ENCODE measurements at regions not wholly inside any gene's neighbourhood (a gene's known extent, or its start where the extent isn't known, plus 50 kb on each side); places are given as distances from the start of the nearest gene placed in this dataset.
A peak's percentile ranks its signal among the peaks of the same experiment; 100 is the strongest.

DNA sequence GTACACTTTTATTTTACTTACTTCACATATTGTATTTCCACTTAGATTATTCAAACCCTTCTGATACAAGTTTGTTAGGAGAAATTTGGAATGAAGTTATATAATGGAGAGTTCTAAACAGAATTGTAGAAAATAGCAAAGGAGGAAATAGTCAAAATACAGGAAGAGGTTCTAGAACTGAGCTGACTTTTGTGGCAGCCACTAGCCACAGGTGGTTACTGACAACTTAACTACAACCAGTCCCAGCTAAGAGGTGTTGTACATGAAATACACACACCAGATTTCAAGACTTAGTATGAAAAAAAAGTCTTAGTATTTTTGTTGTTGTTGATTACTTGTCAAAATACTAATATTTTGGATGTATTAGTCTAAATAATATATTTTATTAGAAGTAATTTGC lies 727.4 kb upstream of the CITED2 start:
- Mint-ChIP-seq H3K27me3 (ENCODE audit: low read depth, unreplicated experiment) (no peaks in the 10 kb centered on the region), H3K9me3 (ENCODE audit: unreplicated experiment) (no peaks in the 10 kb centered on the region), H3K36me3 (ENCODE audit: low read depth, unreplicated experiment) (no peaks in the 10 kb centered on the region), H3K27ac (ENCODE audit: unreplicated experiment) (no peak overlapping the region), H3K4me3 (ENCODE audit: unreplicated experiment) (no peak overlapping the region), H3K4me1 (ENCODE audit: low read depth, unreplicated experiment) (no peaks in the 10 kb centered on the region)
- Histone ChIP-seq H3K9me3 (ENCODE audit: insufficient read depth, low read depth, low read length) (no peaks in the 10 kb centered on the region), H3K4me3 (ENCODE audit: insufficient read depth, low read depth, low read length) (no peak overlapping the region), H2AFZ (ENCODE audit: low read depth, low read length) (no peak overlapping the region), H3K36me3 (ENCODE audit: insufficient read depth, low read length) (no peaks in the 10 kb centered on the region), H3K27me3 (ENCODE audit: insufficient read depth, low read length) (no peaks in the 10 kb centered on the region), H3K4me2 (ENCODE audit: low read length) (no peak overlapping the region), H3K27ac (ENCODE audit: low read depth, low read length) (no peak overlapping the region), H3K79me2 (ENCODE audit: insufficient read depth, low read length) (no peaks in the 10 kb centered on the region), H4K20me1 (ENCODE audit: insufficient read depth, low read length) (no peaks in the 10 kb centered on the region), H3K9ac (ENCODE audit: low read length) (no peak overlapping the region), H3K4me1 (ENCODE audit: insufficient read depth, low read length) (no peaks in the 10 kb centered on the region)
- TF ChIP-seq, protein P1, sequence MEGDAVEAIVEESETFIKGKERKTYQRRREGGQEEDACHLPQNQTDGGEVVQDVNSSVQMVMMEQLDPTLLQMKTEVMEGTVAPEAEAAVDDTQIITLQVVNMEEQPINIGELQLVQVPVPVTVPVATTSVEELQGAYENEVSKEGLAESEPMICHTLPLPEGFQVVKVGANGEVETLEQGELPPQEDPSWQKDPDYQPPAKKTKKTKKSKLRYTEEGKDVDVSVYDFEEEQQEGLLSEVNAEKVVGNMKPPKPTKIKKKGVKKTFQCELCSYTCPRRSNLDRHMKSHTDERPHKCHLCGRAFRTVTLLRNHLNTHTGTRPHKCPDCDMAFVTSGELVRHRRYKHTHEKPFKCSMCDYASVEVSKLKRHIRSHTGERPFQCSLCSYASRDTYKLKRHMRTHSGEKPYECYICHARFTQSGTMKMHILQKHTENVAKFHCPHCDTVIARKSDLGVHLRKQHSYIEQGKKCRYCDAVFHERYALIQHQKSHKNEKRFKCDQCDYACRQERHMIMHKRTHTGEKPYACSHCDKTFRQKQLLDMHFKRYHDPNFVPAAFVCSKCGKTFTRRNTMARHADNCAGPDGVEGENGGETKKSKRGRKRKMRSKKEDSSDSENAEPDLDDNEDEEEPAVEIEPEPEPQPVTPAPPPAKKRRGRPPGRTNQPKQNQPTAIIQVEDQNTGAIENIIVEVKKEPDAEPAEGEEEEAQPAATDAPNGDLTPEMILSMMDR (IDR thresholded peaks at IDR 0.05; ENCODE audit: insufficient read depth, low read depth, low read length) = no peak
- TF ChIP-seq EZH2 (IDR thresholded peaks at IDR 0.05; ENCODE audit: insufficient read depth, low read length) = no peak
- DNase-seq (ENCODE audit: low read depth) = no peak
- FAIRE-seq = no peak

DNA sequence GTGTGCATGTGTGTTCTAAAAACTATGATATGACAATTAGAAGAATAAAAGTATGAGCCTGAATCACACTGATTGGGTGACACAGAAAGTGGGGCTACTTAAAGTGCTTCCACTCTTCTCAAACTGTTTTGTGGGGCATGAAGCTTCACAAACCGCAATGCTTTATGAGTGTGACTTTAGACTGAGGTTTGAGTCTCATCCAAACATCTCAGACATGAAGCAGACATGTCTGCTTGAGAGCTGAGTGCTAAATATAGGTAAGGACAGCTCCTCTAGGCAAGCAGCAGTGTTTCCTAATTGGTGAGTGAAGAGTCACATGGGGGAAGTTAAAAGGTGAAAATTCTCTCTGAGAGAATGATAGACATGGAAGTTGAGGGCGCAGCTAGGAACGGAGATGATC lies 726.9 kb upstream of the CITED2 start:
- Mint-ChIP-seq H3K9me3 (ENCODE audit: unreplicated experiment) (no peaks in the 10 kb centered on the region), H3K27me3 (ENCODE audit: low read depth, unreplicated experiment) (no peaks in the 10 kb centered on the region)
- peak; percentile 82 for FAIRE-seq

DNA sequence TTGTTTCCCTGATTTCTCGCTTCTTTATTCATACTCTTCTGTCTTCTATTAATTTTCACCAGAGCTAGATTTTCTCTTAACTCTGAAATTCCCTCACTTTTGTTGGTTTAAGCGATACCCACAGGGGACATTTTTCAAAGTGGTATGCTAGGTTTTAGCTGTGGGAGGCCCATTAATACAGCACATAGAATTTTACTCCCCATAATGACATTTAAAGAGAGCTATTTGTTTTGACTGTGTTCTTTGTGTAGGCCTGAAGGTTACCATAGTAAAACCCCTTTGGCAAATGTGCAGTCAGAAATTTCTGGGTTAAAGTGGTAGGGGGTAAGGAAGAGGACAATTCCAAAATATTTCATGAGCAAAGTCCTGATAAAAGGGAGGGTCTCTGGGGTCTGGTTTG lies 721.1 kb upstream of the CITED2 start:
- Mint-ChIP-seq H3K9me3 (ENCODE audit: unreplicated experiment) (no peaks in the 10 kb centered on the region), H3K27ac (ENCODE audit: unreplicated experiment) (no peak overlapping the region), H3K36me3 (ENCODE audit: low read depth, unreplicated experiment) (no peaks in the 10 kb centered on the region), H3K4me1 (ENCODE audit: low read depth, unreplicated experiment) (no peaks in the 10 kb centered on the region), H3K27me3 (ENCODE audit: low read depth, unreplicated experiment) (no peaks in the 10 kb centered on the region), H3K4me3 (ENCODE audit: unreplicated experiment) (no peak overlapping the region)
- DNase-seq (ENCODE audit: low read depth) (no peak), FAIRE-seq (no peak)
- H3K79me2 ChIP-seq (ENCODE audit: insufficient read depth, low read length) = no peaks in the 10 kb centered on the region
- TF ChIP-seq, protein P1 (IDR thresholded peaks at IDR 0.05; ENCODE audit: insufficient read depth, low read depth, low read length) = no peak
- TF ChIP-seq EZH2 (IDR thresholded peaks at IDR 0.05; ENCODE audit: insufficient read depth, low read length) = no peak
- H3K4me1 ChIP-seq (ENCODE audit: insufficient read depth, low read length) = no peaks in the 10 kb centered on the region
- no peak overlapping the region for H3K9ac ChIP-seq (ENCODE audit: low read length)
- no peaks in the 10 kb centered on the region for H4K20me1 ChIP-seq (ENCODE audit: insufficient read depth, low read length)
- no peak overlapping the region for H3K4me3 ChIP-seq (ENCODE audit: insufficient read depth, low read depth, low read length)
- no peaks in the 10 kb centered on the region for H3K36me3 ChIP-seq (ENCODE audit: insufficient read depth, low read length)
- H3K9me3 ChIP-seq (ENCODE audit: insufficient read depth, low read depth, low read length) = no peaks in the 10 kb centered on the region
- H2AFZ ChIP-seq (ENCODE audit: low read depth, low read length) = no peak overlapping the region
- no peak overlapping the region for H3K4me2 ChIP-seq (ENCODE audit: low read length)
- no peak overlapping the region for H3K27ac ChIP-seq (ENCODE audit: low read depth, low read length)
- no peaks in the 10 kb centered on the region for H3K27me3 ChIP-seq (ENCODE audit: insufficient read depth, low read length)

More for the DNA sequence above, 726.9 kb upstream of the CITED2 start:
- no peaks in the 10 kb centered on the region for H3K9me3 ChIP-seq (ENCODE audit: insufficient read depth, low read depth, low read length)
- H3K4me1 Mint-ChIP-seq (ENCODE audit: low read depth, unreplicated experiment) = no peaks in the 10 kb centered on the region
- no peak overlapping the region for H3K4me3 Mint-ChIP-seq (ENCODE audit: unreplicated experiment)
- H4K20me1 ChIP-seq (ENCODE audit: insufficient read depth, low read length) = no peaks in the 10 kb centered on the region
- no peak overlapping the region for H3K27ac Mint-ChIP-seq (ENCODE audit: unreplicated experiment)
- no peaks in the 10 kb centered on the region for H3K27me3 ChIP-seq (ENCODE audit: insufficient read depth, low read length)
- H3K36me3 Mint-ChIP-seq (ENCODE audit: low read depth, unreplicated experiment) = no peaks in the 10 kb centered on the region
- no peaks in the 10 kb centered on the region for H3K4me1 ChIP-seq (ENCODE audit: insufficient read depth, low read length)
- no peak overlapping the region for H3K9ac ChIP-seq (ENCODE audit: low read length)
- TF ChIP-seq, protein P1 (IDR thresholded peaks at IDR 0.05; ENCODE audit: insufficient read depth, low read depth, low read length) = no peak
- TF ChIP-seq EZH2 (IDR thresholded peaks at IDR 0.05; ENCODE audit: insufficient read depth, low read length) = no peak
- no peak overlapping the region for H3K4me3 ChIP-seq (ENCODE audit: insufficient read depth, low read depth, low read length)
- H3K36me3 ChIP-seq (ENCODE audit: insufficient read depth, low read length) = no peaks in the 10 kb centered on the region
- H2AFZ ChIP-seq (ENCODE audit: low read depth, low read length) = no peak overlapping the region
- H3K27ac ChIP-seq (ENCODE audit: low read depth, low read length) = no peak overlapping the region
- DNase-seq (ENCODE audit: low read depth) = peak; percentile 31
- no peak overlapping the region for H3K4me2 ChIP-seq (ENCODE audit: low read length)
- no peaks in the 10 kb centered on the region for H3K79me2 ChIP-seq (ENCODE audit: insufficient read depth, low read length)
